ENCODE measurements at regions not wholly inside any gene's neighbourhood (a gene's known extent, or its start where the extent isn't known, plus 50 kb on each side); places are given as distances from the start of the nearest gene placed in this dataset.
"Not testable (repeated sequence)": the region's sequence is repeated elsewhere in the genome, so short reads cannot be mapped to it uniquely, and the experiment has no call there.

GRCh38 chr16:80100846-80101451, 439.8 kb upstream of the DYNLRB2 start:
- no peaks in the 10 kb centered on the region for H4K20me1 ChIP-seq (ENCODE audit: low read depth, low read length)
- no peaks in the 10 kb centered on the region for H3K36me3 ChIP-seq (ENCODE audit: low read length)
- H3K27ac ChIP-seq (ENCODE audit: low read depth, low read length) = no peak overlapping the region
- H3K27me3 ChIP-seq (ENCODE audit: low read length) = no peaks in the 10 kb centered on the region
- H2AFZ ChIP-seq (ENCODE audit: low read depth, low read length, severe bottlenecking) = no peak overlapping the region
- no peak overlapping the region for H3K4me2 ChIP-seq (ENCODE audit: low read depth, low read length, poor library complexity, severe bottlenecking)
- H3K79me2 ChIP-seq (ENCODE audit: insufficient read depth, low read length) = no peaks in the 10 kb centered on the region
- H3K9ac ChIP-seq (ENCODE audit: low read length) = no peak overlapping the region
- no peak for TF ChIP-seq EZH2phosphoT487 (conservative IDR thresholded peaks at IDR 0.05; ENCODE audit: low read length)
- H3F3A ChIP-seq (ENCODE audit: insufficient read depth) = no peaks in the 10 kb centered on the region
- H3K9me2 ChIP-seq (replicated peaks; ENCODE audit: insufficient read depth, low read length) = no peaks in the 10 kb centered on the region
- H3K9me3 ChIP-seq (ENCODE audit: insufficient read depth, low read length) = no peaks in the 10 kb centered on the region
- no peak overlapping the region for H3K4me3 ChIP-seq (ENCODE audit: insufficient read depth, low read length, poor library complexity, severe bottlenecking)

GRCh38 chr16:80100186-80100585, 440.6 kb upstream of the DYNLRB2 start:
- Histone ChIP-seq H3K27ac (ENCODE audit: low read depth, low read length) (no peak overlapping the region), H3K27me3 (ENCODE audit: low read length) (no peaks in the 10 kb centered on the region), H3K36me3 (ENCODE audit: low read length) (no peaks in the 10 kb centered on the region), H3K9me3 (ENCODE audit: insufficient read depth, low read length) (no peaks in the 10 kb centered on the region), H4K20me1 (ENCODE audit: low read depth, low read length) (no peaks in the 10 kb centered on the region), H3K79me2 (ENCODE audit: insufficient read depth, low read length) (no peaks in the 10 kb centered on the region), H3K4me3 (ENCODE audit: insufficient read depth, low read length, poor library complexity, severe bottlenecking) (no peak overlapping the region), H3K4me2 (ENCODE audit: low read depth, low read length, poor library complexity, severe bottlenecking) (no peak overlapping the region), H3F3A (ENCODE audit: insufficient read depth) (no peaks in the 10 kb centered on the region), H2AFZ (ENCODE audit: low read depth, low read length, severe bottlenecking) (no peak overlapping the region), H3K9ac (ENCODE audit: low read length) (no peak overlapping the region), H3K9me2 (replicated peaks; ENCODE audit: insufficient read depth, low read length) (no peaks in the 10 kb centered on the region)
- no peak for TF ChIP-seq CTCF (IDR thresholded peaks at IDR 0.05; ENCODE audit: insufficient read depth, low read length, poor library complexity, severe bottlenecking)

- H3K4me2 ChIP-seq (ENCODE audit: low read depth, low read length, poor library complexity, severe bottlenecking) = no peak overlapping the region
- no peaks in the 10 kb centered on the region for H3K79me2 ChIP-seq (ENCODE audit: insufficient read depth, low read length)
- no peaks in the 10 kb centered on the region for H3K9me2 ChIP-seq (replicated peaks; ENCODE audit: insufficient read depth, low read length)
- no peaks in the 10 kb centered on the region for H3K36me3 ChIP-seq (ENCODE audit: low read length)
- H3F3A ChIP-seq (ENCODE audit: insufficient read depth) = no peaks in the 10 kb centered on the region
- H3K4me3 ChIP-seq (ENCODE audit: insufficient read depth, low read length, poor library complexity, severe bottlenecking) = no peak overlapping the region
- H4K20me1 ChIP-seq (ENCODE audit: low read depth, low read length) = no peaks in the 10 kb centered on the region
- TF ChIP-seq EZH2phosphoT487 (conservative IDR thresholded peaks at IDR 0.05; ENCODE audit: low read length) (no peak), CTCF (IDR thresholded peaks at IDR 0.05; ENCODE audit: insufficient read depth, low read length, poor library complexity, severe bottlenecking) (no peak)
- no peak overlapping the region for H3K27ac ChIP-seq (ENCODE audit: low read depth, low read length)
- no peak overlapping the region for H2AFZ ChIP-seq (ENCODE audit: low read depth, low read length, severe bottlenecking)
- H3K27me3 ChIP-seq (ENCODE audit: low read length) = no peaks in the 10 kb centered on the region
- no peak overlapping the region for H3K9ac ChIP-seq (ENCODE audit: low read length)
- H3K9me3 ChIP-seq (ENCODE audit: insufficient read depth, low read length) = no peaks in the 10 kb centered on the region
These were observed 443.7 kb upstream of the DYNLRB2 start for GRCh38 chr16:80097098-80097497.

- no peaks in the 10 kb centered on the region for H4K20me1 ChIP-seq (ENCODE audit: low read depth, low read length)
- H3K9ac ChIP-seq (ENCODE audit: low read length) = no peak overlapping the region
- H3K4me2 ChIP-seq (ENCODE audit: low read depth, low read length, poor library complexity, severe bottlenecking) = no peak overlapping the region
- no peak overlapping the region for H3K27ac ChIP-seq (ENCODE audit: low read depth, low read length)
- no peaks in the 10 kb centered on the region for H3K27me3 ChIP-seq (ENCODE audit: low read length)
- H3K9me3 ChIP-seq (ENCODE audit: insufficient read depth, low read length) = no peaks in the 10 kb centered on the region
- TF ChIP-seq EZH2phosphoT487 (conservative IDR thresholded peaks at IDR 0.05; ENCODE audit: low read length) = no peak
- TF ChIP-seq CTCF (IDR thresholded peaks at IDR 0.05; ENCODE audit: insufficient read depth, low read length, poor library complexity, severe bottlenecking) = no peak
- no peaks in the 10 kb centered on the region for H3F3A ChIP-seq (ENCODE audit: insufficient read depth)
- no peak overlapping the region for H2AFZ ChIP-seq (ENCODE audit: low read depth, low read length, severe bottlenecking)
- no peaks in the 10 kb centered on the region for H3K9me2 ChIP-seq (replicated peaks; ENCODE audit: insufficient read depth, low read length)
- no peaks in the 10 kb centered on the region for H3K36me3 ChIP-seq (ENCODE audit: low read length)
- no peak overlapping the region for H3K4me3 ChIP-seq (ENCODE audit: insufficient read depth, low read length, poor library complexity, severe bottlenecking)
- H3K79me2 ChIP-seq (ENCODE audit: insufficient read depth, low read length) = no peaks in the 10 kb centered on the region
These were observed 448.1 kb upstream of the DYNLRB2 start for GRCh38 chr16:80092681-80093080.

- H3K36me3 ChIP-seq (ENCODE audit: low read length); H2AFZ ChIP-seq (ENCODE audit: low read depth, low read length, severe bottlenecking); H3K9me2 ChIP-seq (replicated peaks; ENCODE audit: insufficient read depth, low read length); H3F3A ChIP-seq (ENCODE audit: insufficient read depth); H3K4me3 ChIP-seq (ENCODE audit: insufficient read depth, low read length, poor library complexity, severe bottlenecking); H3K79me2 ChIP-seq (ENCODE audit: insufficient read depth, low read length); H3K4me2 ChIP-seq (ENCODE audit: low read depth, low read length, poor library complexity, severe bottlenecking); H4K20me1 ChIP-seq (ENCODE audit: low read depth, low read length); H3K9me3 ChIP-seq (ENCODE audit: insufficient read depth, low read length); H3K27ac ChIP-seq (ENCODE audit: low read depth, low read length); H3K27me3 ChIP-seq (ENCODE audit: low read length); H3K9ac ChIP-seq (ENCODE audit: low read length): not testable (repeated sequence)
These were observed 449.3 kb upstream of the DYNLRB2 start for GRCh38 chr16:80091453-80091852.

Data from SU-DHL-6 (cell line).